Left lung (tissue), 4 donors: ENCODE measurements at regions not wholly inside any gene's neighbourhood (a gene's known extent, or its start where the extent isn't known, plus 50 kb on each side); places are given as distances from the start of the nearest gene placed in this dataset.

Experiments
- ATAC-seq: fragments of 200-7000 bp; cut with Tn5 transposase; one replicate; pipeline ENCODE4 v1.9.1; 2020; ENCODE audit warnings: moderate library complexity
- DNase-seq, 4 donors: peaks; one replicate each; pipeline ENCODE4 v3.0.0-alpha.2; 2013 to 2020
- H3K27ac ChIP-seq, 2 donors: fragments of 200-600 bp; sonication (generic) in 1 of 2; one replicate each; pipeline versions ENCODE4 v1.5.0 to v1.8.0; 2020 to 2021
- H3K27me3 ChIP-seq, 2 donors: fragments of 200-600 bp; sonication (generic) in 1 of 2; one replicate each; pipeline versions ENCODE4 v1.5.0 to v1.8.0; 2020 to 2021
- H3K36me3 ChIP-seq, 2 donors: fragments of 200-600 bp; sonication (generic) in 1 of 2; one replicate each; pipeline versions ENCODE4 v1.5.0 to v1.8.0; 2020 to 2021
- H3K4me1 ChIP-seq, 2 donors: fragments of 200-600 bp; one replicate each; pipeline ENCODE4 v1.8.0; 2021
- H3K4me3 ChIP-seq, 2 donors: fragments of 200-600 bp; sonication (generic) in 1 of 2; one replicate each; pipeline versions ENCODE4 v1.5.0 to v1.8.0; 2020 to 2021; ENCODE audit warnings: mild to moderate bottlenecking in 1 of 2
- H3K9me3 ChIP-seq, 2 donors: fragments of 200-600 bp; sonication (generic) in 1 of 2; one replicate each; pipeline versions ENCODE4 v1.5.0 to v1.8.0; 2020 to 2021
- CTCF ChIP-seq, 2 donors: fragments of 200-600 bp; sonication (generic) in 1 of 2; IDR thresholded peaks; one replicate each; pipeline versions ENCODE4 v1.5.0 to v1.8.0; 2021; ENCODE audit warnings: antibody characterized with exemption in 2 of 2
- intact Hi-C, 2 donors: fragments of 100-400 bp; cut with DNase I; formaldehyde crosslinking; loops; one replicate each; pipeline versions ENCODE4 v1.11.2 to v1.14.2; 2022
- donor health status: DM: no; HTN: yes; CAD: no.
- donor health status: DM: no; HTN: no; CAD: no.

DNA sequence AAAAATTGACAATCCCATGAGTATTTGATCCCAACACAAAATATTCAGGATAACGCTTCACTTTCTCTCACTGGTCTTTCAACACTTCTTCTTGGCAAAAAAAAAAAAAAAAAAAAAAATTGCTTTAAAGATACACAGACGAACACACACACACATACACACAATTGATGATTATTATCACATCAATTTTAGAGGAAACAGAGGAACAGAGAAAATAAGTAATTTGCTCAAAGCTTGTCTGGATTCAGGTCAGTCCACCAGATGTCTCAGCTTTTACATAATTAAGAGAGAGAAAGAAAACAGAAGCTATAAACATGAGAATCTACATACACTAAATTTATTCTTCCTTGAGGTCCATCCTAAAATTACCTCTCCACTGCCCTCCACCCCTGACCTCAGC is 183.4 kb downstream of the MZT1 start:
- H3K9me3 ChIP-seq, result no peaks in the 10 kb centered on the region
- intact Hi-C loops, result no loop called here
- H3K27me3 ChIP-seq, result no peaks in the 10 kb centered on the region
- ATAC-seq (no peak), DNase-seq (no peak)
- no peaks in the 10 kb centered on the region for H3K4me1 ChIP-seq
- no peak overlapping the region for H3K27ac ChIP-seq
- TF ChIP-seq CTCF (IDR thresholded peaks at IDR 0.05), result no peak
- no peak overlapping the region for H3K4me3 ChIP-seq
- H3K36me3 ChIP-seq, result no peaks in the 10 kb centered on the region

DNA sequence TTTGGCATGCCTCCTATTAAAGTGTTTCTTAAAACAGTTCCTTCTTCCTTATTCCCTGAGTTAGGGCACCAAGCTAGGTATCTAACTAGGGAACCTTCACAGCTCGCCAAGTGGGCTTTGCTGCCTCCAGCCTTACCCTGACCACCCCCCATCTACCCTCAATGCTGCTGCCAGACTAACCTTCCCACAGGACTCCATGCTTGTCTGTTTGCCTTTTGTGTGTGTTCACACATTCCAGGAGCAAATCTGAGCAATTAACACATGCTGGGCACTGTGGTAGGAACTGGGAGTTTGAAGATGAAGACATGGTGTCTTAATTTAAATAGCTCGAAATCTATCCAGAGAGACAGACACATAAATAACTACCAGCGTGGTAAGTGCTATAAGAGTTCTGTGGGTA is 185.2 kb downstream of the MZT1 start:
- no peaks in the 10 kb centered on the region for H3K4me1 ChIP-seq
- H3K36me3 ChIP-seq, result no peaks in the 10 kb centered on the region
- no peaks in the 10 kb centered on the region for H3K27me3 ChIP-seq
- intact Hi-C loops, result no loop called here
- no peak overlapping the region for H3K4me3 ChIP-seq
- DNase-seq (no peak), ATAC-seq (no peak)
- H3K9me3 ChIP-seq, result no peaks in the 10 kb centered on the region
- no peak for TF ChIP-seq CTCF (IDR thresholded peaks at IDR 0.05)
- H3K27ac ChIP-seq, result no peak overlapping the region

GRCh38 chr13:72541674-72542073 is 185.8 kb downstream of the MZT1 start:
- no peak for DNase-seq
- Histone ChIP-seq H3K36me3 (no peaks in the 10 kb centered on the region), H3K9me3 (no peaks in the 10 kb centered on the region), H3K27me3 (no peaks in the 10 kb centered on the region), H3K4me1 (no peaks in the 10 kb centered on the region), H3K27ac (no peak overlapping the region), H3K4me3 (no peak overlapping the region)
- TF ChIP-seq CTCF (IDR thresholded peaks at IDR 0.05), result no peak
- ATAC-seq, result no peak
- intact Hi-C loops, result no loop called here

DNA sequence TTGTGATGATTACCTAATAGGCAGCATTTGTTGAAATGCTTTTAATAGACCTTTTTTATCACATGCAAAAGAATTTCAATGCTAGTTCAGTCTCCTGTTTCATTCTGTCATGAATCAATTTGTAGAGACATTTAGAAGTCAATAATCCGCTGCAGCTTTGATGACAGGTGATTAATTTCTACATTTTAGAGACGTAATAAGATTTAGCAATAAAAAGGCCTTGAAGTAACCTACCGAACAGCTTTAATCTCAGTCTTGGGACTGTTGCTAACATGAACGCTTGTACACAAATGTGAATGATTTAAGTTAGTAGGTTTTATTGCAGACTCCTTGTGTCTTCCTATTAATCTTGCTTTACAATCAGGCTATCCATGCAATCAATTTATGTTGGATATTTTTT is 186.5 kb downstream of the MZT1 start:
- H3K27me3 ChIP-seq, result no peaks in the 10 kb centered on the region
- no peak for ATAC-seq
- H3K36me3 ChIP-seq, result no peaks in the 10 kb centered on the region
- intact Hi-C loops, result no loop called here
- no peak for TF ChIP-seq CTCF (IDR thresholded peaks at IDR 0.05)
- no peaks in the 10 kb centered on the region for H3K4me1 ChIP-seq
- no peak for DNase-seq
- H3K9me3 ChIP-seq, result no peaks in the 10 kb centered on the region
- no peak overlapping the region for H3K4me3 ChIP-seq
- no peak overlapping the region for H3K27ac ChIP-seq

GRCh38 chr13:72539925-72540324 is 187.5 kb downstream of the MZT1 start:
- Histone ChIP-seq H3K27ac (no peak overlapping the region), H3K4me3 (no peak overlapping the region), H3K27me3 (no peaks in the 10 kb centered on the region), H3K4me1 (no peaks in the 10 kb centered on the region), H3K36me3 (no peaks in the 10 kb centered on the region), H3K9me3 (no peaks in the 10 kb centered on the region)
- intact Hi-C loops, result no loop called here
- DNase-seq (no peak), ATAC-seq (peak; percentile 27)
- no peak for TF ChIP-seq CTCF (IDR thresholded peaks at IDR 0.05)
